ENCODE measurements at regions not wholly inside any gene's neighbourhood (a gene's known extent, or its start where the extent isn't known, plus 50 kb on each side); places are given as distances from the start of the nearest gene placed in this dataset.
"Not testable (repeated sequence)": the region's sequence is repeated elsewhere in the genome, so short reads cannot be mapped to it uniquely, and the experiment has no call there.

DNA sequence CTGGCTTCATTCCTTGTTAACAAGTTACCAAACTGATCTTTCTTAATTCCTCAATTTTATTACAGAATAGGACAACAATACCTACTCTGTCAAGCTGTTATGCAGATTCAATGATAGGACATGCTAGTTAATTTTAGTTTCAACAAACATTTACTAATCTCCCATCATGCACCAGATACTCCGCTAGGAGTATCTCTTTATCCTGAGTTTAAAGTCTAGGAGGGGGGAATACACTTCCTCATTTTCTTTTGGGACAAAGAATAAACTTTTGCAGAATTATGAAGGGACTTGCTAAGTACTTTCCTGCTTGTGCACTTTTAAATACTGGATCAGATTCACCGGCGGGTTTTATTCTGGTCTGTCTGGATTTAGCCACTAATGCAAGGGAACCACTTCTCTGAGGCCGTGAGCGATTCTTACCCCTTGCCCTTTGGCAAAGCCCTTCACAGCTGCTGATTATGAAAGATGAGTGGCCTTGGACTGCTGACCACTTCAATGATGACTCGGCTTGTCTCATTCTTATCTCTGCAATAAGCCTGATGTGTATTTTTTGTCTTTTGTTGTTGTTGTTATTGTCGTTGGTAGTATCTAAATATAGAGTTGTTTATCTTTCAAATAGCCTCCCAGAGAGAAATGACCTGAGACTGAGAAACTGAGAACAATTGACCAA, 73.9 kb downstream of the RMI1 start:
- DNase-seq = no peak

DNA sequence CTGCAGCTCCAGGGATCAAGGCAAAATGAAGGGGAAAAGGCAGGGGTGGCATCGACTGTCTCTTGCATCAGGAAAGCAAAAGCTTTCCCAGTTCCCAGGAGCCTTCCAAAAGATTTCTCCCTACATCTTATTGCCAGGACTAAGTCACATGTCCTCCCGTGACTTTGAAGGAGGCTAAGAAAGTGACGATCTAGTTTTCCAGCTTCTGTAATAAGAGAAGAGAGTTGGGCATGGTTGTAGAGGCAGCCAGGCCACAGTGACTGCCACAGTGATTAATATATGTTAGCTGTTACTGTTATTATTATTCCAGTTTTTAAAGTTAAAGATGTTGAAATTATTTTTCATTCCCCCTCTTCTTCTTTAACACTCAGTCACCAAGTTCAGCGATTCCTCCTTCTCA, 77.1 kb downstream of the RMI1 start:
- DNase-seq = no peak

DNA sequence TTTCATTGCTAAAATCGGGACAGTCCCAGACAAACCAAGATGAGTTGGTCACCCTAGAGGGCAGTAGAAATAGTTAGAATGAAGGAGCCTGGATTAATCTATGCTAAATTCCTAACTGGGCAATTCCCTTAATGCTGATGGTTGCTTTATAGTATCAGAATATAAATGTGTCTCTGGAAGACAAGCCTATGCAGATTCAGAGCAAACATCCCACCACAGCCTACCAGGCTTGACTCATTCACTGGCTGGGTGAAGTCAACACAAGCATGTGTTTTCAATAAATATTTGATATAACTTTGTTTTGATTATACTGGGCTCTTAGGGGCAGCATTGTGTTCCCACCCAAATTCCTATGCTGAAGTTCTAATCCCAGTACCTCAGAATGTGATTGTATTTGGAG, 79.3 kb downstream of the RMI1 start:
- no peak for DNase-seq

DNA sequence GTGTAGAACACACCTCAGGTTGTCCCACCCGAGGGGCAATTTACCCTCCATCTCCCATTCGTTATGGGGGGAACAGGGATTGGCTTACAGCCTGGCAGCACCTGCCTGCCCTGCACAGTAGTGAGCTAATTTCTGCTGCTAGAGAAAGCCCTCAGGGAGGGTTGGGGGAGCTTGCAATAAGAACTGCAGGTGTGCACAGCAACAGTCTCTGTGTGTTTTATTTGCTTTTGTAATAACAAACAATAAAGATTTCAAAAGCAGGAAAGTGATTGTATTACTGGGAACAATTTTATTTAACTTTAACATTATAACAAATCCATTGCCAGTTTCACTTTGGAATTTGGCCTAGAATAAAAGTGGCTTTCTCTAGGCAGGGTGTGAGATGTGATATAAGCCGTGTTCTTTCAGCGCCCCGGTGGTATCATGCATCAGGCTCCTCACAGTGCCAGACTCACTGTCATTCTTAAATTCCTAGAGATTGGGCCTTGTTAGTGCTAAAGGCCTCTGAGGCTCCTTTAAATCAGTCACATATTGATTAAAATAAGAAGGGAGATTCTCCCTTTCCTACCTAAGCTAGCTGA, 81.1 kb downstream of the RMI1 start:
- DNase-seq = no peak

DNA sequence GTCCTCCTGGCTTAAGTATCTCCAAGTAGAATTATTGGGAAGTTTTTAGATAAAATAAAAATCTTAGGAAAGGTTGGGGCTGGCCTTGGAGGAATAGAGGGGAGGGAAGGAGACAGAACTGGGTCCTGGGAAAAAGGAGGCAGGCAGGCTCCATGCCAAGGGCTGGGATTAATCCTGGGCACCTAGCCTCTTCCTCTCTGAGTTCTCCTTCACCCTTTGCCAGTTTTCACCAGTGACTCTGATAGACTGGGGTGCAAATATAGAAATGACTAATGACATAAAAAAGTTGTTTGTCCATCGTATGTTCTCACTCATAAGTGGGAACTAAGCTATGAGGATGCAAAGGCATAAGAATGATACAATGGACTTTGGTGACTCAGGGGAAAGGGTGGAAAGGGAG, 81.9 kb downstream of the RMI1 start:
- no peak for DNase-seq

DNA sequence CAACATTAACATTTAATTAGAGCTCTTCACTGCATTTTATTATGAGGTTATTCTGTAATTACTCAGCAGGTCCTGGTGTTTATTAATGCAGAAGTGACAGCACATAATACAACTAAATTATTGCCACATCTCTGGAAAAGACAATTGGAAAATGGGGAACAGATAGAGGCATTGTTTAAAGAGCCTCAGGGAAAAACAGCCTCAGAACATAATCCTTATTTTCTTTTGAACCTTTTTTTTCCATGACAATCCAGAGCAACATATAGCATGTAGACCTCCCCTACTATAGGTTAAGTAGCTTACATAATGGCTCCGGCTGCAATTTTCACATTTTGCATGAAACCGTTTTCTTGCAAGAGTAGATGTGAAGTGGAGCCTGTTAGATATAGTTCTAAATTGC, 87.2 kb downstream of the RMI1 start:
- DNase-seq = no peak

DNA sequence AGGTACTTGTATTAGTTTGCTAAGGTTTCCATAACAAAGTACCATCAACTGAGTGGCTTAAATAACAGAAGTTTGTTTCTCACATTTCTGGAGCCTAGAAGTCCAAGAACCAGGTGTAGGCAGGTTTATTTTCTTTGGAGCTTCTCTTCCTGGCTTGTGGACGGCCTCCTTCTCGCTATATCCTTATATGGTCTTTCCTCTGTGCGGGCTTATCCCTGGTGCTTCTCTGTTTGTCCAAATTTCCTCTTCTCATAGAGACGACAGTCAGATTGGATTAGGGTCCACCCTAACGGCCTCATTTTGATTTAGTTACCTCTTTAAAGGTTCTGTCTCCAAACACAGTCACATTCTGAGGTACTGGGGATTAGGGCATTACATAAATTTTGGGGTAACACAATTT, 88.3 kb downstream of the RMI1 start:
- no peak for DNase-seq

DNA sequence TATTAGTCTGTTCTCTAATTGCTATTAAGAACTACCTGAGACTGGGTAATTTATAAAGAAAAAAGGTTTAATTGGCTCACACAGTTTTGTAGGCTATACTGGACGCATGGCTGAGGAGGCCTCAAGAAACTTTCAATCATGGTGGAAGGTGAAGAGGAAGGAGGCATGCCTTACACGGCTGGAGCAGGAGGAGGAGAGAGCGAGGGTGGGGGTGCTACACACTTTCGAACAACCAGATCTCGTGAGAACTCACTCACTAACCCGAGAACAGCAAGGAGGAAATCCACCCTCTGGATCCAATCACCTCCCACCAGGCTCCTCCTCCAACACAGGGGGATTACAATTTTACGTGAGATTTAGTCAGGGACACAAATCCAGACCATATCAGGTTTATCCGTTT, 90.0 kb downstream of the RMI1 start:
- no peak for DNase-seq

DNA sequence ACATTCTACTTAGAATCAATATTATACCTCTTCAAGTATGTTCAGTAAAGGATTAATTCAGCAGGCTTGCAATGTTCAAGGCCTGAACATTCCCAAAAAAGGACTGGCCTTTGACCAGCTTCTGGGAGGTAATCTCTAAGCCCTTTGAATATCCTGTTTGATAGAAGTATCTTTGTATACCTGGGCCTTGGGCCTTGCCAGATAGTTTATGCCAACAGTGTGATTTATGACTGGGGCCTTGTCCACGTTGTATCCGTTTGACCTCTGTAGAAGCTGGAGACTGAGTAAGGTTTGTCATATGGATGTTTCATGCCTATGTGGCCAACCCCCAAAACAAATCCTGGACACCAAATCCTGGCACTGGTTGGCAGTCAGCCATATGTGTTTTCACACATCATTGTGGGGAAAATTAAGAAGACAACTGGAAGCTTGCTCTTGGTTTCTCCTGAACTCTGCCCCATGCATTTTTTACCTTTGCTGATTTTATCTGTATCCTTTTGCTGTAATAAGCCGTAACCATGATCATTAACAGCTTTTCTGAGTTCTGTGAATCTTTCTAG, 92.1 kb downstream of the RMI1 start:
- no peak for DNase-seq

DNA sequence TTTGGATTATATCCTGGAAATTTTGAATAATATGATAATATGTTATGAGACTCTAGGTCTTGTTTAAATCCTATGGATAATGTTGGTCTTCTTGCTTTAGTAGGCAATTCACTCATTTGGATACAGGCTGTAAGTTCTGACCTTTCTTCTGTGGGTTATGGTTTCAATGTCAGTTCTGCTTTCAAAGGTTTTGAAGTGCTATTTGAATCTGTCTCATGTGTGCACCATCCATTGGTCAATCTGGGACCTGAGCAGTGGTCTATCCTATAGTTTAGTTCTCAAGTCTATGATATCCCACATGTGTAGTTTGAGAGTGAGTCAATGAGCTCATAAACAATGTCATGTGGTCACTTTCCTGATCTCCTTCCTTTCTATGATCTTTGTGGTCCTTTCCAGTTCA, 94.4 kb downstream of the RMI1 start:
- no peak for DNase-seq

DNA sequence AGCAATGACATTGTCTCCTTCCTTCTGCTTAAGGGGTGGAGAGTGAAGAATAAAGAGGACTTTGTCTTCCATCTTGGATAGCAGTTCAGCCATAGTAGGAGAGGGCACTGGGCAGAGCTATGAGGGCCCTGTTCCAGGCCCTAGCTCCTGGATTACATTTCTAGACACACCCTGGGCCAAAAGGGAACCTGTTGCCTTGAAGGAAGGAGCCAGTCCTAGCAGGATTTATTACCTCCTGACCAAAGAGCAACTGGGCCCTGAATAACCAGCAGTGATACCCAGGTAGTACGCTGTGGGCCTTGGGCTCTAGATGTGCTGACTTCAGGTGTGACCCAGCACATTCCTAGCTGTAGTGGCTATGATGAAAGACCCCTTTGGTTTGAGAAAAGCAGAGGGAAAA, 95.8 kb downstream of the RMI1 start:
- DNase-seq = no peak

DNA sequence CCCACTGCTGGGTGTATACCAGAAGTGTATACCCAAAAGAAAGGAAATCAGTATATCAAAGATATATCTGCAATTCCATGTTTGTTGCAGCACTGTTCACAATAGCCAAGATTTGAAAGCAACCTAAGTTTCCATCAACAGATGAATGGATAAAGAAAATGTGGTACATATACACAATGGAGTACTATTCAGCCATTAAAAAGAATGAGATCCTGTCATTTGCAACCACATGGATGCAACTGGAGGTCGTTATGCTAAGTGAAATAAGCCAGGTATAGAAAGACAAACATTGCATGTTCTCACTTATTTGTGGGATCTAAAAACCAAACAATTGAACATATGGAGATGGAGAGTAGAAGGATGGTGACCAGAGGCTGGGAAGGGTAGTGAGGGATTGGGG, 97.2 kb downstream of the RMI1 start:
- DNase-seq = not testable (repeated sequence)

DNA sequence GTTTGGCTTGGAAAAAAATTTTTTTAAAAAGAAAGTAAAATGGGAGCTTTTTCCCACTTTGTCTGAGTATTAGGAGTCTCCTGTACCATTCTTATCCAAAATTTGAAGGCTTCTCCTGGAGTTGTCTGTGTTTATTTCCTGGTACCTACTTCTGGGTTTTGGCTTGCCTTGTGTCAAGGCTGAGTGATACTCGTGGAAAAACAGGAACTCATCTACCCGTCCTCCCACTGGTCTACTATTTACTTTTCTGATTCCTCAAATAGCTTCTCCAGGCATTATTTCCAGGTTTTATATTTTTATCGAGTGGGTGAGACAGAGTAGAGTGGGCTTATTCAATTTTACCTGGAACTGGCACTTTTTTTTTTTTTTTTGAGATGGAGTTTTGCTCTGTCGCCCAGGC, 99.4 kb downstream of the RMI1 start:
- no peak for DNase-seq

DNA sequence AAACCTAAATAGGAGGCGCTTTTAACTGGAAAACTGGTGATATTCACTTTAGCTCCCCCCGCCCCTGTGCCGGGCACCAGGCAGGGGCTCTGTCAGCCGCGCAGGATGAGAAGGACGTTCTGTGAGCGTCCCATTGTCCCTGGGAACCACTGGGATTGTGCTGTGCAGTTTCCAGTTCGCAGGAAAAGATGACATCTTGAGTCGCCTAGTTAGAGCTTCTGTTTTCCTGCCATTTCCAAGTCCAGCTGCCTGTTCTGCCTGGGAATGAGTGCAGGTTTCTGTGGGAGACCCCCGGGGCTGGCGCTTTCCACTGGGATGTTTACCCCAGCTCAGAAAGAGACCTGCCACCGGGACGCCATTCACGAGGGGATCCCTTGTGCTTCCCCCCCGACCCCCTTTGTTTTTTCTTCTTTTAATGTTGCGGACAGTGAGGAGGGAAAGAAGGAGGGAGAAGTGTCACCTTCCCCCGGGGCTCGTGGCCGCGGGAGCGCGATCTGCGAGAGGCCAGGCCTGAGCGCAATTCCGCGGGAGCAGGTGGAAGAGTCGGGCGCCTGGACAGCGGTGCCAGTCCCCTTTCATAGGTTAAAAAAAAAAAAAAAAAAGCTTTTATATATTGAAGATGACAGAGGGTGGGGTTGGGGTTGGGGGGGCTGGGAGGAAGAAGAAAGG, 121.5 kb downstream of the RMI1 start:
- no peak for DNase-seq

DNA sequence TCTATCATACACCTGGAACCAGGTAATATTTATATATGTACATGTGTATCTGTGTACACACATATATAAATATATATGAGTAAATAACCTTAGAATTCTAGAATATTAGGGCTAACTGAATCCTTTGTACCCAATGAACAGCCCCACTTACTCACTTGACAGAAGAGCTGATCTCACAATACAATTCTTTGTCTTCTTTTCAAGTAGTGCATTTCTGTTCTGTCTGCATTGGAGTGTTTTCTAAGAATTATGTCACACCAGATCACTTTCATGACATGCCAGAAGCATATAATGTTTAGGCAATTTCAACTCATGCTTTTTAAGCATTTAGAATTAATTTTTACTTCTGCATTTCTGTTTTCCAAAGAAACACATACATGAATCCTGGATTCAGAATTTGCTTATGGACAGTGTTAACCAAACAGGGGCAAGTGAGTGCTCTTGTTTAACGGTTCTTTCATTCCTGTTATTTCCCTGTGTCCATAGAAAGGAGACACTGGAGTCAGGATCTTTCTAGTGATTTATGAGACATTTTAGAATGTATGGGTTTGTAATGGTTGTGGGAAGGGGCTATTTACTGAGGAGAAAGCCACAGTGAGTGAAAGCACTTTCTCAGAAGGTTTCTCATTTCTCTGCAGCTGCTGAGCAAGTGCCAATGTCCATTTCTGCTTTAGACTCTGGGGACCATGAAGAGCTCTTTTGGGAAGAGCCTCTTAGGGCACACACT, 123.2 kb downstream of the RMI1 start:
- no peak for DNase-seq

DNA sequence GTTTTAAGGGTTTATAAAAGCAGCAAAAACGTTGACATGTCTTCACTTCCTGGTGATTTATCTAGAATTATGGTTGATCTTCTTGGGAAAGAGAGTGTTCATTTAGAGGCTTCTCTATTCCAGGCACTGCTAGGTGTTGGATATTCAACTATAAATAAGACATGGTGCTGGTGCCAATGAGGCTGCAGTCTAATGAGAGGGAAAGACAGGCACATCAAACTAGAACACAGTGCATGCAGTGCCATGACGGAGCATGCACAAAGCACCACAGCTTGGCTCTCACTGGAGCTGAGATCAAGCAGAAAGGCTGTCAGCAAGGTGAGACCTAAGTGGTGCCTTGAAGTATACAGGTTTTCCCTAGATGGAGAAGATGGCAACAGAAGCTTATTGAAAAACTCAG, 126.5 kb downstream of the RMI1 start:
- DNase-seq = no peak

DNA sequence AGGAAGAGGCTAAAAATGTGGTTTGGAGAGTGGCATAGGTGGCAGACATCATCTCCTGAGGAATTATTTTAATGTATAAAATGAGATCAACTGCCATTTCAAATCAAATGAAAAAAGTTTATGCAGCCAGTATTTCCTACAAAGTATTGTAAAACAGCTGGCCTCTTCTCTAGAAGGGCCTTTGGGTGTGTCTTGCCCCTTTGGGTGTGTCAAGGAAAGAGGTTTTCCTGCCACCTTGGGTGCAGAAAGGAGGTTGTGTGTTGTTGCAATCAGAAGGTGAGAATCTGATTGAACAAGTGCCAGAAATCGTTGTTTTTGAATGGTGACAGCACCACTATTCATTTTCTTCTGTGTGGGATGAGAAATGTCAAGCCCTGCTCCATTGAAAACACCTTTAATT, 127.4 kb downstream of the RMI1 start:
- DNase-seq = no peak

DNA sequence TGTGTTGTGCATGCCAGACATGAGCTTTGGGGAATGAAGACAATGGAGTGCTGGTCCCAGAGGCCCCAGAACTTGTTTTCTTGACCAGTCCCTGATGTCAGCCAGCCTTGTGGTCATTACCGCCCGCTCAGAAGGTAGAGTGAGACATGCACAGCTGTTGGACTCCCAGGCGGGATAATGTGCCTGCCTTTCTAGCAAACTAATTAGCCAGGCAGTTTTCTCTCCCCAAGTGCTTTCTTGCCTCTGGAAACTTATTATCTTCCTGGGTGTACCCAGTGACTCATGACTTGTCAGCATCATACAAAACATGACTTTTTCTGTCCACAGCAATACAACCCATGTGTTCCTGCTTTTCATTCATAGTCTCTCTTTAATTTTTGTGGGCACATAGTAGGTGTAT, 131.1 kb downstream of the RMI1 start:
- no peak for DNase-seq

DNA sequence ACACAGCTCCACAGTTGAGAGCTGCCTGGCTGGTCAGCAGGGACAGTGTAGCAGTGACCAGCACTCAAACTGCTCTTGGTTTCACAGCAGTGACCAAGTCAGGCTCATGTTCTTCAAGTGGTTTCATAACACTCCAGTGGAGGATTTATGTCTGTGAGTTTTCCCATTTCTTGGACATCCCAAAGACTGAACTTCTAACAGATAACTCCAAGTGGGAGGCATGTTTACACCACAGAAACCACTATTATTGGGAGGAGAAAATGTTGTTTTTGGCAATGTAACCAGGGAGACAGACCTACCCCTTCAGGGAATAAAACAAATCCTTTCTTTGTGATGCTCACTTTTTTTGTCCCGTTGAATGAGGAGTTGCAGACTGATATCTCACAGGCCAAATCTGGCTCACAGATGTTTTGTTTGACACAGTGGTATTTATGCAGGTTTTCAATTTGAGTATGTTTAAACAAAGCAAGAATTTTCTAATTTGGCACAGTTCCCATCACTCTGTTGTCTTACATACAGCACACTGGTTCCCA, 141.5 kb downstream of the RMI1 start:
- no peak for DNase-seq

DNA sequence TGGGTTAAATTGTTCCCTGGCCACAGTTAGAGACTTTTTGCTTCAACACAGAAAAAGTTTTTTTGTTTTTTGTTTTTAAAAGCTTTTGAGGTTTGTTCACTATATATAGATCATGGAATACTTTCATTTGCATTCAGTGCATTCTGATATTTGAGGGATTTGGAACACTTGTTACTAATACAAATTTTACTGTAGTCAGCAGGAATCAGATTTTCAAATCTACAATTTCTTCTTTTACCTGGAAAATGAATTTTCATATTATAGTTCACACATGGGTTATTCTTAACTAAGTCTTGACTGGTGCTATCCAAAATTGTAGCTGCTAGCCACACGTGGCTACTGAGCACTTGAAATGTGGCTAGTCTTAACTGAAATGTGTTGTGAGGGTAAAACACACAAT, 142.0 kb downstream of the RMI1 start:
- no peak for DNase-seq

DNA sequence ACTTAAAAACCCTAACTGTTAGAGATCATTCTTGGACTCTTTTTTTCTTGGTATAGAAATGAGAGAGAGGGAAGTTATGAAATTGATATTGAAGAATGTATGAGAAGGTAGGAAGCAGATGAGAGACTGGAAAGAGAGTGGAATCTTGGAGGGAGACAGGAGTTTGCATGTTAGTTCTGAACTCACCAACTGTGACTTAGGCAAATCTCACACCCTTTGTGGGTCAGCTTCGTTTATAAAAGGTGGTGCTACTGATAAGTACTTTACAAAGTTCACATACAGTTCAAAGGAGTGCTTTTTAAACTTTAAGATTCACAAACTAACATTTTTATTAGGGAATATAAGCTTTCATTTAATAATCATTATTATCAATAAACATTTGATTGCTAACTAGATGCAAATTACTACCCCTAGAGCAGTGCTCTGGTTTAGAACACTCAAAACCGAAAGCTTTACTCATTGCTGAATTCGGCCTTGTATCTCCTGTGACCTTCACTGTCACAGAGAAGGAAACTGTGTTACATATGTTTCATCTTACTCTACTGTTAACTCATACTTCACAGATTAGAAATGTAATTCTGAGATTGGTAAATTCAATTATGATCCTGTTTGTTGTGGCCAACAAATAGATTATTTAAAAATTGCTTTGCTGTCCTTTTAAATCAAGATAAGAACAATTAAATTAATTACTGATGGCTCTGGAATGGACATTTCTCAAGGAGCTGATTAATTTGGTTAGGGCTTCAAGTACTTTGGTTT, 143.2 kb downstream of the RMI1 start:
- no peak for DNase-seq

DNA sequence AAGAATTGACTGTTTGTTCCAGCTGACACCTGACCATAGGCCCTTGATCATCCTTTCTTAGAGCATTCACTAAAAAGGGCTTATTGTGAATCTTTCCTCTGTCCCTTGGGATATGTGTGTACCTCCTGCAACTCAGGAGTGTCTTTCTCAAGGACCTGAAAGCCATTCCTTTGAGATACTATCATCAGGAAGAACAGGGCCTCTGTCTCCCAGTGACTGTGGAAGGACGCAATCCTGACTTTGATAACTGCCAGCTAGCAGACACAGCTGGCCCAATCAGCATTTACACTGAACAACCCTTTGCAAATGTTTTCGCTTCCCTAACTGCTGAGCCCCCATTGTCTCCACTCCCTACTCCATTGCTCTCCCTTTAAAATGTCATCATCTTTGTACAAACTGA, 144.4 kb downstream of the RMI1 start:
- DNase-seq = no peak

DNA sequence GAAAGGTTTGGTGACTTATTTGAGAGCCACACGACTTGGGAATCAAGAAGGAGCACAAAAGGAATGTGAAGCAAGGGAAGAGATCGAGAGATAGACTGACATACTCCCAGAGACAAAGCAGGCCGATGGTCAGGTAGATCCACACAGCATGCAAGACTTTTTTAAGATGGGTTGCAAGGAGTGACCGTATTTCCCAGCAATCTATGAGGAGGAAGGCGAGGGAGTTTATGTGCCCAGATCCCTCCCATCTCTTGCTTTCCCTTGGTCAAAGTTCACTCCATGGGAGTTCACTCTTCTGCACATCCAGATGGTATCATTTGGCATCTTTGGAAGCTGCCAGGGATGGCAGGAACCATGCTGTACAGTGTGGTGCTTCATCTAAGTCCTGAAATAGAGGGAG, 148.9 kb downstream of the RMI1 start:
- no peak for DNase-seq

Data from NCI-H446 treated with DMSO at 0.1 percent for 48 hours (cell line).